Neural crest cell (in vitro differentiated cells): ENCODE measurements at regions not wholly inside any gene's neighbourhood (a gene's known extent, or its start where the extent isn't known, plus 50 kb on each side); places are given as distances from the start of the nearest gene placed in this dataset.
"Not testable (repeated sequence)": the region's sequence is repeated elsewhere in the genome, so short reads cannot be mapped to it uniquely, and the experiment has no call there.

ENCODE experiments used
- DNase-seq: peaks from one replicate; pipeline ENCODE4 v3.0.0; 2021; ENCODE audit warnings: low read depth, mixed read lengths, low spot score
- H3K27ac Mint-ChIP-seq: one replicate; pipeline ENCODE4 v1.8.0; 2021; ENCODE audit warnings: mild to moderate bottlenecking, mixed read lengths; ENCODE audit not compliant: unreplicated experiment
- H3K27me3 Mint-ChIP-seq: 2 replicates; pipeline ENCODE4 v1.8.0; 2021; ENCODE audit warnings: low read depth, mild to moderate bottlenecking, mixed read lengths
- H3K36me3 Mint-ChIP-seq: 2 replicates; pipeline ENCODE4 v1.8.0; 2021; ENCODE audit warnings: low read depth, mild to moderate bottlenecking, mixed read lengths
- H3K4me1 Mint-ChIP-seq: 2 replicates; pipeline ENCODE4 v1.8.0; 2021; ENCODE audit warnings: mixed read lengths
- H3K4me3 Mint-ChIP-seq: one replicate; pipeline ENCODE4 v1.8.0; 2021; ENCODE audit warnings: mild to moderate bottlenecking, mixed read lengths
- H3K9me3 Mint-ChIP-seq: 2 replicates; pipeline ENCODE4 v1.8.0; 2021; ENCODE audit warnings: mixed read lengths
- TF ChIP-seq, protein P1 (sequence below): fragments of 200-600 bp; sonication (generic); conservative IDR thresholded peaks from 2 replicates; pipeline ENCODE4 v1.5.0; 2021; ENCODE audit warnings: antibody characterized with exemption, mild to moderate bottlenecking

DNA sequence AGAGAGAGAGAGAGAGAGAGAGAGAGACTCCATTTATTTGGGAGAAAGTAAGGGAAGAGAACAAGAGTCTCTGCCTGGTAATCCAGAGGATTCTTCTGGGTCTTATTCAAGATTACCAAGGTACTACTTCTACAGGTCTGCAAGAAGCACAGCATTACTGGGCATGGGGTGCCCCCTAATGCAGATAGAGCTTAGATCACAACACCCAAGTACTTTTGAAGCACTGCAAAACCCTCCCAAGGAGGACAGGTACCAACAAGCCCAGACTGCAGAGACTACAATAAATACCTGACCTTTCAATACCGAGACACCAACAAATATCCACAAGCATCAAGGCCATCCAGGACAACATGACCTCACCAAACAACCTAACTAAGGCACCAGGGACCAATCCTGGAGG, 94.7 kb upstream of the PHF24 start:
- H3K27me3 Mint-ChIP-seq = peaks cover 49% of the 10 kb centered on the region
- H3K36me3 Mint-ChIP-seq = no peaks in the 10 kb centered on the region
- H3K9me3 Mint-ChIP-seq = peaks cover 5% of the 10 kb centered on the region
- DNase-seq = no peak
- no peaks in the 10 kb centered on the region for H3K4me1 Mint-ChIP-seq
- H3K27ac Mint-ChIP-seq = no peak overlapping the region
- no peak overlapping the region for H3K4me3 Mint-ChIP-seq
- TF ChIP-seq, protein P1, sequence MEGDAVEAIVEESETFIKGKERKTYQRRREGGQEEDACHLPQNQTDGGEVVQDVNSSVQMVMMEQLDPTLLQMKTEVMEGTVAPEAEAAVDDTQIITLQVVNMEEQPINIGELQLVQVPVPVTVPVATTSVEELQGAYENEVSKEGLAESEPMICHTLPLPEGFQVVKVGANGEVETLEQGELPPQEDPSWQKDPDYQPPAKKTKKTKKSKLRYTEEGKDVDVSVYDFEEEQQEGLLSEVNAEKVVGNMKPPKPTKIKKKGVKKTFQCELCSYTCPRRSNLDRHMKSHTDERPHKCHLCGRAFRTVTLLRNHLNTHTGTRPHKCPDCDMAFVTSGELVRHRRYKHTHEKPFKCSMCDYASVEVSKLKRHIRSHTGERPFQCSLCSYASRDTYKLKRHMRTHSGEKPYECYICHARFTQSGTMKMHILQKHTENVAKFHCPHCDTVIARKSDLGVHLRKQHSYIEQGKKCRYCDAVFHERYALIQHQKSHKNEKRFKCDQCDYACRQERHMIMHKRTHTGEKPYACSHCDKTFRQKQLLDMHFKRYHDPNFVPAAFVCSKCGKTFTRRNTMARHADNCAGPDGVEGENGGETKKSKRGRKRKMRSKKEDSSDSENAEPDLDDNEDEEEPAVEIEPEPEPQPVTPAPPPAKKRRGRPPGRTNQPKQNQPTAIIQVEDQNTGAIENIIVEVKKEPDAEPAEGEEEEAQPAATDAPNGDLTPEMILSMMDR = no peak

DNA sequence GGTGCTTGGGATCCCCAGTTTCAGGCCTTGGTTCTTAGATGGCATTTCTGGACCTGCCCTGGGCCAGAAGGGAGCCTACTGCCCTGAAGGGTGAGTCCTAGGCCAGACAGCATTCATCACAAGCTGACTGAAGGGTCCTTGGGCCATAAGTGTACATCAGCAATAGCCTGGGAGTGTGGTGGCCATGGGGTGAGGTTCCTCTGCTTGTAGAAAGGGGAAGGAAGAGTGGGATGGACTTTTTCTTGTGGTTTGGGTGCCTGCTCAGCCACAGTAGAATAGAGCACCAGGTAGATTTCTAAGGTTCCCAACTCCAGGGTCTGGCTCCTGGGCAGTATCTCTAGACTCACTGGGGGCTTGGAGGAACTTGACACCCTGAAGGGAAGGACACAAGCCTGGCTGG, 95.2 kb upstream of the PHF24 start:
- TF ChIP-seq, protein P1 = no peak
- Mint-ChIP-seq H3K4me3 (no peak overlapping the region), H3K36me3 (no peaks in the 10 kb centered on the region), H3K4me1 (no peaks in the 10 kb centered on the region), H3K27ac (no peak overlapping the region), H3K9me3 (peaks cover 5% of the 10 kb centered on the region), H3K27me3 (peaks cover 43% of the 10 kb centered on the region)
- DNase-seq = no peak

DNA sequence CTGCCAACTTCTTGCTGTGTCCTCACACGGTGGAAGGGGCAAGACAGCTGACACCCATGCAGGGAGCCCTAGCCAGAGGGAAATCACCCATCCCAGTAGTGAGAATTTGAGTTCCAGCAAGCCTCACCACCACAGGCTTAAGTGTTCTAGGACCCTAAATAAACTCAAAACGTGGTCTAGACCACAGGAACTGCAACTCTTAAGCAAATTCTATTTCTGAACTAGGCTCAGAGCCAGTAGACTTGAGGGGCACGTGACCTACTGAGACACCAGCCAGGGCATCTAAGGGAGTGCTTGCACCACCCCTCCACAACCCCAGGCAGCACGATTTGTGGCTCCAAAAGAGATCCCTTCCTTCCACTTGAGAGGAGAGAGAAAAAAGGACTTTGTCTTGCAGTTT, 96.0 kb upstream of the PHF24 start:
- H3K9me3 Mint-ChIP-seq = peaks cover 5% of the 10 kb centered on the region

DNA sequence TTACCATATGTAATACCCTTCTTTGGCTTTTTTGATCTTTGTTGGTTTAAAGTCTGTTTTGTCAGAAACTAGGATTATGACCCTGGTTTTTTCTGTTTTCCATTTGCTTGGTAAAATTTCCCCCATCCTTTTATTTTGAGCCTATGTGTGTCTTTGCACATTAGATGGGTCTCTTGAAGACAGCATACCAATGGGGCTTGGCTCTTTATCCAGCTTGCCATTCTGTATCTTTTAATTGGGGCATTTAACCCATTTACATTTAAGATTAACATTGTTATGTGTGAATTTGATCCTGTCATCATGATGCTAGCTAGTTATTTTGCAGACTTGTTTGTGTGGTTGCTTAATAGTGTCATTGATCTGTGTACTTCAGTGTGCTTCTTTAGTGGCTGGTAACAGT, 103.1 kb upstream of the PHF24 start:
- H3K4me1 Mint-ChIP-seq, H3K36me3 Mint-ChIP-seq, DNase-seq, H3K27ac Mint-ChIP-seq, H3K4me3 Mint-ChIP-seq, H3K9me3 Mint-ChIP-seq: not testable (repeated sequence)
- H3K27me3 Mint-ChIP-seq = peaks cover 16% of the 10 kb centered on the region

More for the DNA sequence above, 96.0 kb upstream of the PHF24 start:
- H3K27ac Mint-ChIP-seq = no peak overlapping the region
- H3K27me3 Mint-ChIP-seq = peaks cover 40% of the 10 kb centered on the region
- no peak overlapping the region for H3K4me3 Mint-ChIP-seq
- TF ChIP-seq, protein P1 = no peak
- H3K4me1 Mint-ChIP-seq = no peaks in the 10 kb centered on the region
- no peaks in the 10 kb centered on the region for H3K36me3 Mint-ChIP-seq
- no peak for DNase-seq

GRCh38 chr9:34830068-34830467, 120.1 kb upstream of the CCL21 start:
- H3K4me1 Mint-ChIP-seq = no peaks in the 10 kb centered on the region
- TF ChIP-seq, protein P1 = no peak
- no peaks in the 10 kb centered on the region for H3K9me3 Mint-ChIP-seq
- no peak overlapping the region for H3K27ac Mint-ChIP-seq
- no peak for DNase-seq
- H3K27me3 Mint-ChIP-seq = peaks cover 11% of the 10 kb centered on the region
- H3K36me3 Mint-ChIP-seq = no peaks in the 10 kb centered on the region
- no peak overlapping the region for H3K4me3 Mint-ChIP-seq

- Mint-ChIP-seq H3K4me1 (no peaks in the 10 kb centered on the region), H3K9me3 (peaks cover 3% of the 10 kb centered on the region), H3K27ac (no peak overlapping the region), H3K36me3 (no peaks in the 10 kb centered on the region), H3K27me3 (peaks cover 21% of the 10 kb centered on the region), H3K4me3 (no peak overlapping the region)
- no peak for DNase-seq
- TF ChIP-seq, protein P1 = no peak
Measured at GRCh38 chr9:34826999-34827538, 117.1 kb upstream of the CCL21 start.
